ENCODE measurements at regions not wholly inside any gene's neighbourhood (a gene's known extent, or its start where the extent isn't known, plus 50 kb on each side); places are given as distances from the start of the nearest gene placed in this dataset.

DNA sequence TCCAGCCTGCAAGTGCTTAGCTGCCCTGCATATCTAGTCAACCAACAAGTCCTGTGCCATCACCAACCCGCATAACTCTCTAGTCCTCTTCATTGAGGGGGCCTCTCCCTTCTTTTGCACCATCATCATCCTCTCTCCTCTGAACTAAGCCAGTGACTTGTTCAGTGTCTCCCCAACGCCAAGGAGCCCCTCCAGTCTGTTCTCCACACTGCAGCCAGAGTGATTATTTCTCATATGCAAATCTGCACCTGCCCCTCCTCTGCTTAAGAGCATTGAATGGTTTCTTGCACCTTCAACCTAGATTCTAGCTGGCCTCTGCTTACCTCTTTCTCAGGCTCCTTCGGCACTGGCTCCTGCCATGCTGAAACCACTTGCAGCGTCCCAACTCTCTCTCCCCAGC is 141.8 kb downstream of the FAM161A start:
- TF ChIP-seq, protein P1, sequence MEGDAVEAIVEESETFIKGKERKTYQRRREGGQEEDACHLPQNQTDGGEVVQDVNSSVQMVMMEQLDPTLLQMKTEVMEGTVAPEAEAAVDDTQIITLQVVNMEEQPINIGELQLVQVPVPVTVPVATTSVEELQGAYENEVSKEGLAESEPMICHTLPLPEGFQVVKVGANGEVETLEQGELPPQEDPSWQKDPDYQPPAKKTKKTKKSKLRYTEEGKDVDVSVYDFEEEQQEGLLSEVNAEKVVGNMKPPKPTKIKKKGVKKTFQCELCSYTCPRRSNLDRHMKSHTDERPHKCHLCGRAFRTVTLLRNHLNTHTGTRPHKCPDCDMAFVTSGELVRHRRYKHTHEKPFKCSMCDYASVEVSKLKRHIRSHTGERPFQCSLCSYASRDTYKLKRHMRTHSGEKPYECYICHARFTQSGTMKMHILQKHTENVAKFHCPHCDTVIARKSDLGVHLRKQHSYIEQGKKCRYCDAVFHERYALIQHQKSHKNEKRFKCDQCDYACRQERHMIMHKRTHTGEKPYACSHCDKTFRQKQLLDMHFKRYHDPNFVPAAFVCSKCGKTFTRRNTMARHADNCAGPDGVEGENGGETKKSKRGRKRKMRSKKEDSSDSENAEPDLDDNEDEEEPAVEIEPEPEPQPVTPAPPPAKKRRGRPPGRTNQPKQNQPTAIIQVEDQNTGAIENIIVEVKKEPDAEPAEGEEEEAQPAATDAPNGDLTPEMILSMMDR (conservative IDR thresholded peaks at IDR 0.05 in 1 of 2, IDR thresholded peaks at IDR 0.05 in 1 of 2; ENCODE audit: extremely low read depth in 1 of 2, insufficient read depth in 1 of 2, low read depth in 1 of 2, low read length in 2 of 2): no peak
- TF ChIP-seq EZH2 (IDR thresholded peaks at IDR 0.05; ENCODE audit: borderline replicate concordance, low read length): no peak
